SK-N-SH treated with all-trans-retinoic acid at 6 μM for 48 hours (cell line): ENCODE measurements at regions not wholly inside any gene's neighbourhood (a gene's known extent, or its start where the extent isn't known, plus 50 kb on each side); places are given as distances from the start of the nearest gene placed in this dataset.

Experiments
- ATAC-seq: fragments of 200-7000 bp; cut with Tn5 transposase; 3 replicates; pipeline ENCODE4 v1.9.1; 2020; ENCODE audit warnings: mild to moderate bottlenecking, moderate library complexity
- ARNTL ChIP-seq: fragments of 450-650 bp; formaldehyde crosslinking; IDR thresholded peaks from 2 replicates; pipeline ENCODE4 v1.5.0; 2020; ENCODE audit warnings: low read depth, mild to moderate bottlenecking, moderate library complexity, borderline replicate concordance
- BACH2 ChIP-seq: fragments of 250-450 bp; sonication (Bioruptor Pico); IDR thresholded peaks from 2 replicates; pipeline ENCODE4 v1.9.0; 2021; ENCODE audit warnings: mild to moderate bottlenecking, borderline replicate concordance
- CSRNP3 ChIP-seq: fragments of 250-450 bp; sonication (Bioruptor Pico); IDR thresholded peaks from 2 replicates; pipeline ENCODE4 v1.5.1; 2021; ENCODE audit warnings: mild to moderate bottlenecking, moderate library complexity
- ESRRG ChIP-seq: fragments of 250-450 bp; sonication (Bioruptor Pico); IDR thresholded peaks from 2 replicates; pipeline ENCODE4 v1.6.1; 2021; ENCODE audit warnings: mild to moderate bottlenecking
- GLIS3 ChIP-seq: fragments of 250-450 bp; sonication (Bioruptor Pico); IDR thresholded peaks from 2 replicates; pipeline ENCODE4 v1.5.0; 2020; ENCODE audit warnings: mild to moderate bottlenecking, moderate library complexity
- ISL1 ChIP-seq: fragments of 250-450 bp; sonication (Bioruptor Pico); IDR thresholded peaks from 2 replicates; pipeline ENCODE4 v2.1.2; 2022; ENCODE audit warnings: mild to moderate bottlenecking, moderate library complexity
- OSR1 ChIP-seq: fragments of 250-450 bp; sonication (Bioruptor Pico); IDR thresholded peaks from 2 replicates; pipeline ENCODE4 v1.8.0; 2022; ENCODE audit warnings: moderate library complexity, mild to moderate bottlenecking, inconsistent platforms
- PPARA ChIP-seq: fragments of 250-450 bp; sonication (Bioruptor Pico); IDR thresholded peaks from 2 replicates; pipeline ENCODE4 v1.5.0; 2020; ENCODE audit warnings: mild to moderate bottlenecking, borderline replicate concordance
- RARB ChIP-seq: fragments of 250-450 bp; sonication (Bioruptor Pico); IDR thresholded peaks from 2 replicates; pipeline ENCODE4 v1.8.0; 2021; ENCODE audit warnings: mild to moderate bottlenecking, moderate library complexity
- SNAI2 ChIP-seq: fragments of 250-450 bp; sonication (Bioruptor Pico); IDR thresholded peaks from 2 replicates; pipeline ENCODE4 v1.5.0; 2020; ENCODE audit warnings: mild to moderate bottlenecking, moderate library complexity
- TCF4 ChIP-seq: fragments of 250-450 bp; sonication (Bioruptor Pico); IDR thresholded peaks from 2 replicates; pipeline ENCODE4 v1.8.0; 2021; ENCODE audit warnings: mild to moderate bottlenecking, moderate library complexity, borderline replicate concordance
- TOX ChIP-seq: fragments of 250-450 bp; sonication (Bioruptor Pico); IDR thresholded peaks from 2 replicates; pipeline ENCODE4 v1.8.0; 2021; ENCODE audit warnings: mild to moderate bottlenecking, moderate library complexity, borderline replicate concordance
- TSHZ2 ChIP-seq: fragments of 250-450 bp; sonication (Bioruptor Pico); IDR thresholded peaks from 2 replicates; pipeline ENCODE4 v1.5.0; 2020; ENCODE audit warnings: mild to moderate bottlenecking, moderate library complexity
- ZC3H10 ChIP-seq: fragments of 250-450 bp; sonication (Bioruptor Pico); IDR thresholded peaks from 2 replicates; pipeline ENCODE4 v1.5.1; 2021; ENCODE audit warnings: mild to moderate bottlenecking, moderate library complexity
- ZFP3 ChIP-seq: fragments of 250-450 bp; sonication (Bioruptor Pico); IDR thresholded peaks from 2 replicates; pipeline ENCODE4 v1.5.0; 2020; ENCODE audit warnings: mild to moderate bottlenecking, moderate library complexity
- ZFP30 ChIP-seq: fragments of 450-650 bp; formaldehyde crosslinking; IDR thresholded peaks from 2 replicates; pipeline ENCODE4 v1.5.0; 2022; ENCODE audit warnings: mild to moderate bottlenecking, moderate library complexity
- ZNF565 ChIP-seq: fragments of 450-650 bp; formaldehyde crosslinking; conservative IDR thresholded peaks from 2 replicates; pipeline ENCODE4 v1.5.0; 2020; ENCODE audit warnings: low read depth, mild to moderate bottlenecking, moderate library complexity
- ZNF8 ChIP-seq: fragments of 450-650 bp; formaldehyde crosslinking; IDR thresholded peaks from 2 replicates; pipeline ENCODE4 v1.5.0; 2020; ENCODE audit warnings: mild to moderate bottlenecking, moderate library complexity
- TF ChIP-seq, protein P1 (sequence below): fragments of 250-450 bp; sonication (Bioruptor Pico); IDR thresholded peaks from 2 replicates; pipeline ENCODE4 v1.8.0; 2021; ENCODE audit warnings: low read depth, mild to moderate bottlenecking, moderate library complexity, borderline replicate concordance
- TF ChIP-seq, protein P2 (sequence below): fragments of 250-450 bp; sonication (Bioruptor Pico); IDR thresholded peaks from 2 replicates; pipeline ENCODE4 v1.8.0; 2020; ENCODE audit warnings: mild to moderate bottlenecking, moderate library complexity, borderline replicate concordance
- TF ChIP-seq, protein P3 (sequence below): fragments of 250-450 bp; sonication (Bioruptor Pico); IDR thresholded peaks from 2 replicates; pipeline ENCODE4 v1.5.1; 2020; ENCODE audit warnings: low read depth, mild to moderate bottlenecking, moderate library complexity

GRCh38 chr3:124582196-124582595 lies 148.1 kb upstream of the UMPS start:
- no peak for TF ChIP-seq RARB (CRISPR knock-in tag)
- no peak for TF ChIP-seq OSR1 (CRISPR knock-in tag)
- TF ChIP-seq ISL1 (CRISPR knock-in tag) = no peak
- TF ChIP-seq ARNTL (CRISPR knock-in tag) = no peak
- TF ChIP-seq SNAI2 (CRISPR knock-in tag) = no peak
- TF ChIP-seq ZNF565 (CRISPR knock-in tag) = no peak
- no peak for TF ChIP-seq TCF4 (CRISPR knock-in tag)
- TF ChIP-seq, protein P1, sequence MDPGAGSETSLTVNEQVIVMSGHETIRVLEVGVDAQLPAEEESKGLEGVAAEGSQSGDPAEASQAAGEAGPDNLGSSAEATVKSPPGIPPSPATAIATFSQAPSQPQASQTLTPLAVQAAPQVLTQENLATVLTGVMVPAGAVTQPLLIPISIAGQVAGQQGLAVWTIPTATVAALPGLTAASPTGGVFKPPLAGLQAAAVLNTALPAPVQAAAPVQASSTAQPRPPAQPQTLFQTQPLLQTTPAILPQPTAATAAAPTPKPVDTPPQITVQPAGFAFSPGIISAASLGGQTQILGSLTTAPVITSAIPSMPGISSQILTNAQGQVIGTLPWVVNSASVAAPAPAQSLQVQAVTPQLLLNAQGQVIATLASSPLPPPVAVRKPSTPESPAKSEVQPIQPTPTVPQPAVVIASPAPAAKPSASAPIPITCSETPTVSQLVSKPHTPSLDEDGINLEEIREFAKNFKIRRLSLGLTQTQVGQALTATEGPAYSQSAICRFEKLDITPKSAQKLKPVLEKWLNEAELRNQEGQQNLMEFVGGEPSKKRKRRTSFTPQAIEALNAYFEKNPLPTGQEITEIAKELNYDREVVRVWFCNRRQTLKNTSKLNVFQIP = no peak
- TF ChIP-seq TOX (CRISPR knock-in tag) = no peak
- no peak for TF ChIP-seq GLIS3 (CRISPR knock-in tag)
- no peak for TF ChIP-seq BACH2 (CRISPR knock-in tag)
- no peak for TF ChIP-seq TSHZ2 (CRISPR knock-in tag)
- no peak for TF ChIP-seq ZC3H10
- TF ChIP-seq ESRRG (CRISPR knock-in tag) = no peak
- TF ChIP-seq ZNF8 (CRISPR knock-in tag) = no peak
- TF ChIP-seq, protein P2, sequence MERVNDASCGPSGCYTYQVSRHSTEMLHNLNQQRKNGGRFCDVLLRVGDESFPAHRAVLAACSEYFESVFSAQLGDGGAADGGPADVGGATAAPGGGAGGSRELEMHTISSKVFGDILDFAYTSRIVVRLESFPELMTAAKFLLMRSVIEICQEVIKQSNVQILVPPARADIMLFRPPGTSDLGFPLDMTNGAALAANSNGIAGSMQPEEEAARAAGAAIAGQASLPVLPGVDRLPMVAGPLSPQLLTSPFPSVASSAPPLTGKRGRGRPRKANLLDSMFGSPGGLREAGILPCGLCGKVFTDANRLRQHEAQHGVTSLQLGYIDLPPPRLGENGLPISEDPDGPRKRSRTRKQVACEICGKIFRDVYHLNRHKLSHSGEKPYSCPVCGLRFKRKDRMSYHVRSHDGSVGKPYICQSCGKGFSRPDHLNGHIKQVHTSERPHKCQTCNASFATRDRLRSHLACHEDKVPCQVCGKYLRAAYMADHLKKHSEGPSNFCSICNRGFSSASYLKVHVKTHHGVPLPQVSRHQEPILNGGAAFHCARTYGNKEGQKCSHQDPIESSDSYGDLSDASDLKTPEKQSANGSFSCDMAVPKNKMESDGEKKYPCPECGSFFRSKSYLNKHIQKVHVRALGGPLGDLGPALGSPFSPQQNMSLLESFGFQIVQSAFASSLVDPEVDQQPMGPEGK (CRISPR knock-in tag) = no peak
- no peak for TF ChIP-seq CSRNP3 (CRISPR knock-in tag)
- TF ChIP-seq ZFP3 (CRISPR knock-in tag) = no peak
- TF ChIP-seq, protein P3, sequence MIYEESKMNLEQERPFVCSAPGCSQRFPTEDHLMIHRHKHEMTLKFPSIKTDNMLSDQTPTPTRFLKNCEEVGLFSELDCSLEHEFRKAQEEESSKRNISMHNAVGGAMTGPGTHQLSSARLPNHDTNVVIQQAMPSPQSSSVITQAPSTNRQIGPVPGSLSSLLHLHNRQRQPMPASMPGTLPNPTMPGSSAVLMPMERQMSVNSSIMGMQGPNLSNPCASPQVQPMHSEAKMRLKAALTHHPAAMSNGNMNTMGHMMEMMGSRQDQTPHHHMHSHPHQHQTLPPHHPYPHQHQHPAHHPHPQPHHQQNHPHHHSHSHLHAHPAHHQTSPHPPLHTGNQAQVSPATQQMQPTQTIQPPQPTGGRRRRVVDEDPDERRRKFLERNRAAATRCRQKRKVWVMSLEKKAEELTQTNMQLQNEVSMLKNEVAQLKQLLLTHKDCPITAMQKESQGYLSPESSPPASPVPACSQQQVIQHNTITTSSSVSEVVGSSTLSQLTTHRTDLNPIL (CRISPR knock-in tag) = no peak
- TF ChIP-seq PPARA = no peak
- no peak for ATAC-seq

DNA sequence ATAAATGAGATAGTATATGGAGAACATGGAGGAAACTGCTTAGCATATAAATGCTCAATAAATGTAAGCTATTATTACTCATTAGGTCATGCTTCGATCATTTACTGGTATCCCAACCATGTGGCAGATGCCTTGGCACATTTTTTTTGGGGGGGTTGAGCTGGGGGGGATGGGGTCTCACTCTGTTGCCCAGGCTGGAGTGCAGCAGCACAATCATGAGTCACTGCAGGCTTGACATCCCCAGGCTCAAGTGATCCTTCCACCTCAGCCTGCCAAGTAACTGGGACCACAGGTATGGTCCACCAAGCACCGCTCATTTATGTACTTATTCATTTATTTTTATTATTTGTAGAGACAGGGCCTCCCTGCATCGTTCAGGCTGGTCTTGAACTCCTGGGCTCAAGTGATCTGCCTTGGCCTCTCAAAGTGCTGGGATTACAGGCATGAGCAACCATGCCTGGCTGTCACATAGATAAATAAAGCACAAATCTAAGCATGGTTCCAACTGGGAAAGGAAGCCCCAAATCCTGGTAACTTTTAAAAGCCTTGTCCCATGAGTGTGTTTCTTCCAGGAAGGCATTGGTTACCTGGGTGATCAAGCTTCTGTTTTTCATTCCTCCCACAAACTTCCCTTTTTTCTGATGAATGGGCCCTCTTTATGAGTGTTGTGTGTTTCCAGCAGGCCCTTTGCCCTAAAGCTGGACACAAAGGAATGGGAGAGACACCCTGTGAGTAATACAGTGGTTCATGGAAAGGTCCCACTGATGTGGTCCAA lies 147.4 kb upstream of the UMPS start:
- TF ChIP-seq, protein P3 (CRISPR knock-in tag) = no peak
- no peak for TF ChIP-seq ZFP30 (CRISPR knock-in tag)
- no peak for TF ChIP-seq ARNTL (CRISPR knock-in tag)
- no peak for ATAC-seq
